Activated T-cell treated with anti-CD3 and anti-CD28 coated beads, Interleukin-2, amount 50 U/mL, for 4 hours (primary cell): ENCODE measurements at regions not wholly inside any gene's neighbourhood (a gene's known extent, or its start where the extent isn't known, plus 50 kb on each side); places are given as distances from the start of the nearest gene placed in this dataset.
"Not testable (repeated sequence)": the region's sequence is repeated elsewhere in the genome, so short reads cannot be mapped to it uniquely, and the experiment has no call there.

Experiments used
- ATAC-seq, 2 donors: fragments of 200-7000 bp; cut with Tn5 transposase; one replicate each; pipeline ENCODE4 v1.10.0; 2021
- DNase-seq: peaks from one replicate; pipeline ENCODE4 v3.0.0-alpha.2; 2020
- H3K27me3 Mint-ChIP-seq: one replicate; pipeline ENCODE4 v1.8.0; 2021; ENCODE audit warnings: low read depth, mixed read lengths
- H3K36me3 Mint-ChIP-seq: one replicate; pipeline ENCODE4 v1.8.0; 2022; ENCODE audit warnings: mixed read lengths; ENCODE audit not compliant: insufficient read depth
- H3K4me1 Mint-ChIP-seq: one replicate; pipeline ENCODE4 v1.8.0; 2021; ENCODE audit warnings: low read depth, mixed read lengths
- H3K4me3 Mint-ChIP-seq: one replicate; pipeline ENCODE4 v1.8.0; 2021; ENCODE audit warnings: mild to moderate bottlenecking, moderate library complexity, mixed read lengths
- H3K9me3 Mint-ChIP-seq: one replicate; pipeline ENCODE4 v1.8.0; 2021; ENCODE audit warnings: mixed read lengths

DNA sequence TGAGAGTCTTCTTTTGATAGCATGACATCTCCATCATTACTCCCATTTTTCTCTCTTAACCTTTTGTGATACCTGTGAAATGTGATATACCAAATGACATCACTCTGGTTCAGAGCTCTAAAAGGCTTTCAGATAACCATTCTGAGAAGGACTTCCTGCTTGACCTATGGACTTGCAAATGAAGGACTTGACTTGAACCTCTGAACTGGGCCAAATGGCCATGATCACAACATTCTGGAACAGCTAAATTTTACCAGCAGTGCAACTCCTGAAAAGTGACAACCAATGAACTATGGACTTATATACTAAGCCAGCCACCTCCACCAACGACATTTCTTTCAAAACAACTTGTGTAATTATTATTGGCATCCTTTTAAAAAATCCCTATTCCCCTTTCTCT lies 1085.8 kb upstream of the CITED2 start:
- ATAC-seq, result no peak
- H3K4me1 Mint-ChIP-seq, result no peaks in the 10 kb centered on the region
- H3K36me3 Mint-ChIP-seq, result no peaks in the 10 kb centered on the region
- H3K27me3 Mint-ChIP-seq, result peaks cover 8% of the 10 kb centered on the region
- H3K4me3 Mint-ChIP-seq, result no peak overlapping the region
- H3K9me3 Mint-ChIP-seq, result no peaks in the 10 kb centered on the region
- no peak for DNase-seq

DNA sequence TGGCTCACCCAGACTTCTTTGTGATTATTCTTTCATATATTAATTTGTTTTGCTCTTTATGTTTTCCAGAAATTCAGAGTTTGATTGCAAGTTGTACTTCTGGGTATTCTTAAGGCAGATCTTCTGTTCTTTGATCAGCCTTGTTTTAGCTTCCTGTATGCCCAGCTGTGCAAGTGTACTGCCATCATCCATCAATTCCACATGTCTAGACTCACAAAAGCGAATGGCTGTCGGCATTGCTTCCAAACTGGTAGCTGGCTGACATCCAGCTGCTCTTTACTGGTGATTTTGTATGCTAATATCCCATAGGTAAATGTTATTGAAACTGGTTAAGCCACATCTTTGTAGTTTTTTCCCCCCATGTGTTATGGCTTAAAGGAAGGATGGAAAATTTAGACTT lies 1084.8 kb upstream of the CITED2 start:
- Mint-ChIP-seq H3K36me3 (no peaks in the 10 kb centered on the region), H3K9me3 (no peaks in the 10 kb centered on the region), H3K4me1 (no peaks in the 10 kb centered on the region), H3K27me3 (peaks cover 8% of the 10 kb centered on the region), H3K4me3 (no peak overlapping the region)
- no peak for ATAC-seq
- no peak for DNase-seq

DNA sequence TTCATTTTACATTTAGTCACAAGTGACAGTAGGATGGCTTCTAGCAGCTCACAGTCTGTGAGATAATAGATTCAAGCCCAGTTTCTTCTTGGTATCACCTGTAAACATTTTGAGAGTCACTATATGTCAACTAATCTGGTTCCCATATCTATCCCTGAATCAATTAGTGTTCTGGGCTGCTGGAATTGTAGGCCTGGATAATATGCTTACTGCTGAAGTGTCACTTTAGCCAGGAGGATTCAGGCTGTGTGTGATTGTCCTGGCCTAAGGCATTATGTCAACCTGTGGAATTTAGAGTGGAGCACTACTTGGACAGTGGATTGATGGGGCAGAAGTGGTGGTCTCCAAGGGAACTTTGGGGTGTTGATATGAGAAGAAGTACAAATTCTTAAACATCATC lies 1071.8 kb upstream of the CITED2 start:
- Mint-ChIP-seq H3K4me3 (no peak overlapping the region), H3K9me3 (no peaks in the 10 kb centered on the region), H3K27me3 (no peaks in the 10 kb centered on the region), H3K4me1 (no peaks in the 10 kb centered on the region), H3K36me3 (no peaks in the 10 kb centered on the region)
- ATAC-seq (no peak), DNase-seq (no peak)

DNA sequence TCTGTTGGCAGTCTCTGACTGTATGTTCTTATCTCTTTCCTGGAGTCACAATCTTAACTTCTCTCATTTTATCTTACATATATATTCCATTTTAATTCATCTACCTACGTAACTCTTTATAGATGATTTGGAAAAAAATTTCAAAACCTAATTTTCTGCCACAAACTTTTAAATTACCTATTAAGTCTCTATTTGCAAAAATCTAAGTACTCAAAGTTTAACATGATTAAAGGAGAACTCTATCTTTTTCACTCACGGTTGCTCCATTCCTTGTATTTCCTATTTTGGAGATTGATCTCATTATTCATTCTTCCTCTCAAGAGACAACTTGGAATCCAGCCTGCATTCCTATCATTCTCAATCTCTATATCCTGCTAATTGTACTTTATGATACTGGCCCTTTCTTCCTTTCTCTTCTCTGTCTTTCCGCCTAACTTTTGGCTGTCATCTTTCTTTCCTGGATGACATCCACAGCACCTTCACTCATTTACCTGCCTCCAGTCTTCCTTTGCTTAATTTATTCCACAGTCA lies 1071.1 kb upstream of the CITED2 start:
- no peaks in the 10 kb centered on the region for H3K36me3 Mint-ChIP-seq
- H3K4me3 Mint-ChIP-seq, result no peak overlapping the region
- no peaks in the 10 kb centered on the region for H3K9me3 Mint-ChIP-seq
- H3K27me3 Mint-ChIP-seq, result no peaks in the 10 kb centered on the region
- ATAC-seq, result no peak
- DNase-seq, result no peak
- no peaks in the 10 kb centered on the region for H3K4me1 Mint-ChIP-seq

DNA sequence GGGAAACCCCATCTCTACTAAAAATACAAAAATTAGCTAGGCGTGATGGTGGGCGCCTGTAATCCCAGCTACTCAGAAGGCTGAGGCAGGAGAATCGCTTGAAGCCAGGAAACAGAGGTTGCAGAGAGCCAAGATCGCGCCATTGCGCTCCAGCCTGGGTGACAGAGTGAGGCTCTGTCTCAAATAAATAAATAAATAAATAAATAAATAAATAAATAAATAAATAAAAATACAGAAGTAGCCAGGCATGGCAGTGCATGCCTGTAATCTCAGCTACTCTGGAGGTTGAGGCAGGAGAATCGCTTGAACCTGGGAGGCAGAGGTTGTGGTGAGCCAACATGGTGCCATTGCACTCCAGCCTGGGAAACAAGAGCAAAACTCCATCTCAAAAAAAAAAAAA lies 1068.7 kb upstream of the CITED2 start:
- H3K36me3 Mint-ChIP-seq, H3K4me3 Mint-ChIP-seq, DNase-seq, H3K4me1 Mint-ChIP-seq, H3K9me3 Mint-ChIP-seq, H3K27me3 Mint-ChIP-seq, ATAC-seq: not testable (repeated sequence)

DNA sequence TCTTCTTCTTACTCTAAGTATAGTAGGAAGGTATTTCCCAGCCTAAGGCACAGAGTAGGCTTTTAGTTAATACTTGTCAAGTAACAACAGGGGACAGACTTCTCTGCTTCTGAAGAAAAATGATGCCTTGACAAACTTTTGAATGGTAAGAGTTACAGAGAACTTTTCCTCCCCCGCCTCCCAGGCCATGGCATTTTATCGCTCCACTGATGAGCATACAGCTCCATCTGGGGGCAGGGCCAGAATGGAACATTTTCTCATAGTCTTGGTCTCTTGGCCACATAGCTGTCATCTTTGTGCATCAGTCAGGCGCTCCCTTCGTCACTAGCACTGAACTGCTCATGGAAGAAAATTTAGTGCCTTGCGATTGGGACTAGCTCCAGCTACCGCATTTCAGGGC lies 1066.8 kb upstream of the CITED2 start:
- Mint-ChIP-seq H3K4me3 (no peak overlapping the region), H3K9me3 (no peaks in the 10 kb centered on the region), H3K4me1 (no peaks in the 10 kb centered on the region), H3K27me3 (no peaks in the 10 kb centered on the region), H3K36me3 (no peaks in the 10 kb centered on the region)
- no peak for DNase-seq
- no peak for ATAC-seq

DNA sequence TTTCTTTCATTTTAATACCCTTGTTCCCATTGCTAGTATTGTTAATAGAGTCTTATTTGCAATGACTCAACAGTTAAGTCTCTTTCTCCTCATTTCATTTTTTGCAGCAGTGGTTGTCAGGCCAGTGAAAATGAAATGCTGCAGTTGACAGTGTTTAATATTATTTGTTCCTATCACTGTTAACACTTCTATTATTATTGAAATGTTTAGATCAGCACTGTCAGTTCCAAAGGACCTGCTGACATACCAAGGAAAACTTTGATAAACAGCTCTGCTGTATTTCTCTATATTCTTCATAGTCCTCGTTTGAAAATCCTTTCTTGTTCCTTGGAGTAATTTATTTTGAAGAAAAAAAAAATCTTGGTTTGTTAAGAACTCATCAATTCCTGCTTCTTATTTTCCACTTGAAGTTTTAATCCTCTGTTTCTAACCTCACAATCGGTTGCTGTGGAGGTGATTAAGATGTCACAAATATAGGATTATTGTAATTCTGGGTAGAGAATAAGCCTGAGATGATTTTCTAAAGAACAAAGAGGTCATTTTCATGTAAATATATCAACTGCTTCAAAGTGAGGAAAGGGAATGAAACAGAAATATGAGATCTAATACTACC lies 1065.9 kb upstream of the CITED2 start:
- Mint-ChIP-seq H3K4me1 (no peaks in the 10 kb centered on the region), H3K4me3 (no peak overlapping the region), H3K9me3 (no peaks in the 10 kb centered on the region), H3K27me3 (no peaks in the 10 kb centered on the region), H3K36me3 (no peaks in the 10 kb centered on the region)
- DNase-seq (no peak), ATAC-seq (no peak)

DNA sequence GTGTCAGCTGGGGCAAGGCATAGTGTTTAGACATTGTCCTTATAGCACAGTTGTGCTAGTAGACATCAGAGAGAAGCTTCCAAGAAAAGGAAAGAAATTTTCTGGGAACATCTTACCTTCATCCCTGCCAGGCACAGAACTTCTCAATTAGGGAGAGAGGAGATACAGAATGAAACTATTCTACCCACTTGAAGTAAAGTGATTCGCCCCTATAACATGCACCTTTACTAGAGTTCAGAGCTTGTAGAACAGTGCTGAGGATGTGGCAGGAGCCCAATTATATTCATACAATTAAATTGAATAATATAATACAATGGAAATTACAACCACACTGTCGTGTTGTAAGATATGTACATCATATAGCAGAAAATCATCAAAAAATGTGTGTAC lies 1063.9 kb upstream of the CITED2 start:
- Mint-ChIP-seq H3K4me3 (no peak overlapping the region), H3K36me3 (no peaks in the 10 kb centered on the region), H3K9me3 (no peaks in the 10 kb centered on the region), H3K4me1 (no peaks in the 10 kb centered on the region), H3K27me3 (no peaks in the 10 kb centered on the region)
- DNase-seq (no peak), ATAC-seq (no peak)

DNA sequence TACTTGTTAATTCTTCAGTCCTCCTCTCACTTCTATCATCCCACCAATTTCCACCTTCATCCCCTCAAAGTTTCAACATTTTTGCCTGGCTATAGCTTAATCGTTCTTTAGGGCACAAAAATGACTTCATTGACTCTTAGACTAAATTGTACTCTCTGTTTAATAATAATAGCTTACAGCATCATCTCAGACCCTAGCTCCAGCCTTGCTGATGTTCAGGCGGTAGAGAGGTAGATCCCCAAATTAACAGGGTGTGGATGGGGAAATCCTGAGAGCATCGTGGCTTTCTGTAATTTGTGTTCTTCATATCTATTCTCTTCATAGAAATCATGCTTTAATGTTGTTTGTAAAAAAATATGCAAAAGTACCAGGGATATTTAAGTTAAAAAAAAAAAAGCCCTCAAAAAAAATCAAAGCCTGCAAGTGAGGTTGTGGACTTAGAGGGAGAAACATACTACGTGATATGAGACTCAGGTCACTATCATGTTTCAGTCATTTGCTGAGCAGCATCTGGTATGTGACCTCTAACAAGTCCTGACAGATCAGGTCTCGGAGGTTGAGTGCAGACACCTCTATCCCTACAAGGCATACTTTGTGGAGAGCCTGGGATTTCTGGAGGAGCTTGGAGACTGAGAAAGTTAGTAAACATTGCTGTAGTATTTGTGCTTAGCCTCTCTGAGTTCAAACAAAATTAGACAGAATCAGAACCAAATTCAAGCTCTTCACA lies 1063.3 kb upstream of the CITED2 start:
- Mint-ChIP-seq H3K4me3 (no peak overlapping the region), H3K9me3 (no peaks in the 10 kb centered on the region), H3K4me1 (no peaks in the 10 kb centered on the region), H3K27me3 (peaks cover 3% of the 10 kb centered on the region), H3K36me3 (no peaks in the 10 kb centered on the region)
- ATAC-seq (no peak), DNase-seq (no peak)

DNA sequence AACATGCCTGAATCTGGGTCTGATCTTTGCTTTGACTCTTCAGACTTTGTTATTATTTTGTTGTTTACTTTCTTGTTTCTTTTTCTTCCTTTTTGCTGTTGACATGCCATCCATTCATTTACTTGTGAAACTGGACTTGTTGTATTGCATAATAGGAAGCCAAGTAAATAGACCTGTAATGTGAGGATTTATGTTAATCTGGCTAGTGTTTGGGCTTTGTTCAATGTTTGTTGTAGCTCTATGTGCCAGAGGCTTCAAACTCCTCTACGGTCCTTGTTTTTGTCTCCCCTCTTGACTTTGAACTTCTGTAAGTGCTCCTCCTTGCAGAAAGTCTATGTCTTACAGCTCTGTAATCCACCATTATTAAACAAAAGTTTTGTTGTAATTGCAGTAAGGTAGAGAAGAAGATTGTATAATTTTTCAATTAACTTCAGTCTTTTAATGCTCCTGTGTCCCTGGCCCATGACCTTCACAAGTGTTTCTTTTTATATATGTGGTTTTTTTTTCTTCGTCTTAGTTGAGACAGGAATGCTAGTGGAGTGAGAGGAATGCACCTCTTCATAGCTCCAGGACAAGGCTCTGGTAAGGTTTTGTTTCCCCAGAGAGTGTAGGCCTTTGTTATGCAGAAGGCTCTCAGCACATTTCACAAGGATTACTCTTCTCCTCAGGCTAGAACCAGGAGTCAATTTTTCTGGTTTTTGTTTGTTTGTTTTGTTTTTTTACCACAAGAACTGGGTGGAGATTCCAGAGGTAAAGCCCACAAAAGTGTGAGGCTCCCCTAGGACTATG lies 1061.8 kb upstream of the CITED2 start:
- peaks cover 3% of the 10 kb centered on the region for H3K27me3 Mint-ChIP-seq

DNA sequence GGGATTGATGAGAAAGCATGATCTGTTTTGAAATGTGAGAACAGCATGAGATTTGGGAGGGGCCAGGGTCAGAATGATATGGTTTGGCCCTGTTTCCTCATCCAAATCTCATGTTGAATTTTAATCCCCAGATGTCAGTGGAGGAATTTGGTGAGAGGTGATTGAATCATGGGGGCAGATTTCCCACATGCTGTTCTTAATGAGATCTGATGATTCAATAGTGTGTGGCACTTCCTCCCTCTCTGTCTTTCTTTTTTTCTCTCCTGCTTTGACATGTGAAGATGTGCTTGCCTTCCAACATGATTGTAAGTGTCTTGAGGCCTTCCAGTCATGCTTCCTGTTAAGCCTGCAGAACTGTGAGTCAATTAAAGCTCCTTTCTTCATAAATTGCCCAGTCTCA lies 1060.3 kb upstream of the CITED2 start:
- Mint-ChIP-seq H3K9me3 (no peaks in the 10 kb centered on the region), H3K36me3 (no peaks in the 10 kb centered on the region), H3K4me3 (no peak overlapping the region), H3K27me3 (peaks cover 3% of the 10 kb centered on the region), H3K4me1 (no peaks in the 10 kb centered on the region)
- ATAC-seq (no peak), DNase-seq (no peak)

More for the DNA sequence above, 1061.8 kb upstream of the CITED2 start:
- Mint-ChIP-seq H3K9me3 (no peaks in the 10 kb centered on the region), H3K4me1 (no peaks in the 10 kb centered on the region), H3K36me3 (no peaks in the 10 kb centered on the region), H3K4me3 (no peak overlapping the region)
- DNase-seq, result no peak
- no peak for ATAC-seq

DNA sequence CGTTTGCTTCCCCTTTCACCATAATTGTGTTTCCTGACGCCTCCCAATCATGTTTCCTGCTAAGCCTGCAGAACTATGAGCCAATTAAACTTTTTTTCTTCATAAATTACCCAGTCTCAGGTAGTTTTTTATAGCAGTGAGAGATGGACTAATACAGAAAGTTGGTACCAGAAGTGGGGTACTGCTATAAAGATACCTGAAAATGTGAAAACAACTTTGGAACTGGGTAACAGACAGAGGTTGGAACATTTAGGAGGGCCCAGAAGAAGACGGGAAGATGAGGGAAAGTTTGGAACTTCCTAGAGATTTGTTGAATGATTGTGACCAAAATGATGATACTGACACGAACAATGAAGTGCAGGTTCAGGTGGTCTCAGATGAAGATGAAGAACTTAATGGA lies 1058.6 kb upstream of the CITED2 start:
- H3K9me3 Mint-ChIP-seq, result no peaks in the 10 kb centered on the region
- DNase-seq, result no peak
- H3K4me1 Mint-ChIP-seq, result no peaks in the 10 kb centered on the region
- H3K36me3 Mint-ChIP-seq, result no peaks in the 10 kb centered on the region
- peaks cover 3% of the 10 kb centered on the region for H3K27me3 Mint-ChIP-seq
- H3K4me3 Mint-ChIP-seq, result no peak overlapping the region
- ATAC-seq, result no peak

DNA sequence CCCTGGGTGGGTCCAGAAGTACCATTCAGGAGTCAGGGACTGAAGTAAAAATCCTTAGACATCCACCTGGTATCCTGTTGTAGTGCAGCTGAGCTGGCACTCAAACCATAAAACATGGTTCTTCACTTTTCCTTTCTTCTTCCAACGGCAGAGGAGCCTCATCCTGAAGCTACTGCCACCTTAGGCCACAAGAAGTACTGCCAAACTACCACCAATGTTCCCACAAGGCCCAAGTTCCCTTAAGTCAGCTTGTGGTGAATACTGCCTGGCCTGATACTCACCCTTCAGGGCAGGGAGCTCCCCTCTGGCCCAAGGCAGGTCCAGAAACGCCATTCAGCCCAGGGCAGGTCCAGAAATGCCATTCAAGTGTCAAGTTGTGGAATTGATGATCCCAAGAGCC lies 1053.4 kb upstream of the CITED2 start:
- no peaks in the 10 kb centered on the region for H3K9me3 Mint-ChIP-seq
- ATAC-seq (no peak), DNase-seq (no peak)
- H3K4me1 Mint-ChIP-seq, result no peaks in the 10 kb centered on the region
- H3K4me3 Mint-ChIP-seq, result no peak overlapping the region
- peaks cover under 1% of the 10 kb centered on the region for H3K27me3 Mint-ChIP-seq
- H3K36me3 Mint-ChIP-seq, result no peaks in the 10 kb centered on the region

DNA sequence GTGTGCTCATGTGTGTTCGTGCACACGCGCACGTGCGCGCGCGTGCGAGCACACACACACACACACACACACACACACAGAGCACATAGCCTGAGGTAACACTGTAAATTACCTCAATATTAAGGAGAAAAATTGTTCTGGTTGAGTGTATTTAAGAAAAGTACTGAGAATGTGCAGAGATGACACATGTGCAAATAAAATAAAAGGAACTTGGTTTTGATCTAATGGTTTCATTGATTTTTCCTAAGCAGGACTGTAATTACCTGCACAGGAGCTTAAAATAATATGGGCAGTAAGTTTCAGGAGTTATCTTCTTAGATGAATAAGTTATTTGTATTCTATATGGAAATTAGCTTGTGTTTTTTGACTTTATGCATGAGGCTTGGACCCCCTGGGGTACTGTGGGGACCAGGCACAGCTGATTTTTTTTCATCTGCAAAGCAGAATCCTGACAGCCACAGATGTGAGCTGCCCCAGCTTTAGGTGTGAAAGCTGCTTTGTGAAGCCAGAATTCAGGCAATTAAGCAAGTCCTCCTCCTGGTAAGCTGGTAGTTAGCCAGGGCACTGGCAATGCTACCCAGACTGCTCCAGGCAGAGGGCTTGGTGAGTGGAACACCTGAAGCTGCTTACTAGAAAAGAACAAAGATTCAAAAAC lies 1040.6 kb upstream of the CITED2 start:
- Mint-ChIP-seq H3K4me3 (no peak overlapping the region), H3K27me3 (peaks cover 4% of the 10 kb centered on the region), H3K9me3 (peaks cover 12% of the 10 kb centered on the region), H3K36me3 (no peaks in the 10 kb centered on the region), H3K4me1 (no peaks in the 10 kb centered on the region)
- ATAC-seq (no peak), DNase-seq (no peak)
